NB4 (cell line): ENCODE measurements at regions not wholly inside any gene's neighbourhood (a gene's known extent, or its start where the extent isn't known, plus 50 kb on each side); places are given as distances from the start of the nearest gene placed in this dataset.

Source experiments
- MAX ChIP-seq: IDR thresholded peaks from 2 replicates; pipeline ENCODE4 v1.6.1; 2011; ENCODE audit warnings: low read depth, low read length
- MYC ChIP-seq: IDR thresholded peaks from 2 replicates; pipeline ENCODE4 v1.6.1; 2011; ENCODE audit warnings: low read depth, low read length
- POLR2A ChIP-seq: IDR thresholded peaks from 2 replicates; pipeline ENCODE4 v1.6.1; 2011; ENCODE audit warnings: mild to moderate bottlenecking; ENCODE audit not compliant: insufficient read length; ENCODE audit errors: extremely low read depth
- TF ChIP-seq, protein P1 (sequence below): IDR thresholded peaks from one replicate; pipeline ENCODE4 v1.5.1; 2012; ENCODE audit warnings: low read depth, low read length

DNA sequence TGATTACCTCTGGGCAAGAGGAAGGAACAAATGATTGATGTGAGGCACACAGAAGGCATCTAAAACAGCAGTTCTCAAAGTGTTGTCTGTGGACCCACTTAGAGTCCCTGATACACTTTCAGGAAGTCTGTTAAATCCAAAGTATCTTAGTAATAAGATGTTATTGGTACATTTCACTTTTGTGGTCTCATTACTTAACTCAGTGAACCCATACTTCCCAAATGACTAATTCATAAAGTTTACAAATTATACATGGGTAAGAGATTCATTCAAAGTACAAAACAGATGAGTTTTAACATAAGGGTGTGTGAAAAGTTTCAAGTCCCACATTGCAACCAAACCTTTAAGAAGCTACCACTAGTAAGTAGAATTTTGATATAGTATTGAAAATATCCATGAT lies 440.5 kb downstream of the NUP35 start:
- TF ChIP-seq, protein P1, sequence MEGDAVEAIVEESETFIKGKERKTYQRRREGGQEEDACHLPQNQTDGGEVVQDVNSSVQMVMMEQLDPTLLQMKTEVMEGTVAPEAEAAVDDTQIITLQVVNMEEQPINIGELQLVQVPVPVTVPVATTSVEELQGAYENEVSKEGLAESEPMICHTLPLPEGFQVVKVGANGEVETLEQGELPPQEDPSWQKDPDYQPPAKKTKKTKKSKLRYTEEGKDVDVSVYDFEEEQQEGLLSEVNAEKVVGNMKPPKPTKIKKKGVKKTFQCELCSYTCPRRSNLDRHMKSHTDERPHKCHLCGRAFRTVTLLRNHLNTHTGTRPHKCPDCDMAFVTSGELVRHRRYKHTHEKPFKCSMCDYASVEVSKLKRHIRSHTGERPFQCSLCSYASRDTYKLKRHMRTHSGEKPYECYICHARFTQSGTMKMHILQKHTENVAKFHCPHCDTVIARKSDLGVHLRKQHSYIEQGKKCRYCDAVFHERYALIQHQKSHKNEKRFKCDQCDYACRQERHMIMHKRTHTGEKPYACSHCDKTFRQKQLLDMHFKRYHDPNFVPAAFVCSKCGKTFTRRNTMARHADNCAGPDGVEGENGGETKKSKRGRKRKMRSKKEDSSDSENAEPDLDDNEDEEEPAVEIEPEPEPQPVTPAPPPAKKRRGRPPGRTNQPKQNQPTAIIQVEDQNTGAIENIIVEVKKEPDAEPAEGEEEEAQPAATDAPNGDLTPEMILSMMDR = no peak
- no peak for TF ChIP-seq MAX
- TF ChIP-seq POLR2A = no peak
- TF ChIP-seq MYC = no peak
